Umbilical cord (tissue), 1 donor: ENCODE measurements at regions not wholly inside any gene's neighbourhood (a gene's known extent, or its start where the extent isn't known, plus 50 kb on each side); places are given as distances from the start of the nearest gene placed in this dataset.
A peak's percentile ranks its signal among the peaks of the same experiment; 100 is the strongest.
"Not testable (repeated sequence)": the region's sequence is repeated elsewhere in the genome, so short reads cannot be mapped to it uniquely, and the experiment has no call there.

Experiments
- DNase-seq: peaks from one replicate; pipeline ENCODE4 v3.0.0-alpha.2; 2015; ENCODE audit warnings: low spot score

- not testable (repeated sequence) for DNase-seq
Observed at GRCh38 chr3:193927413-193928206, 208.3 kb upstream of the HES1 start.

- DNase-seq, result peak; percentile 47
Observed at GRCh38 chr3:193928354-193929209, 207.4 kb upstream of the HES1 start.

- peak; percentile 75 for DNase-seq
Observed at GRCh38 chr3:193929373-193929772, 206.6 kb upstream of the HES1 start.

GRCh38 chr3:193929921-193930646 lies 205.9 kb upstream of the HES1 start:
- DNase-seq, result no peak

GRCh38 chr3:193932136-193932535 lies 203.8 kb upstream of the HES1 start:
- no peak for DNase-seq

- DNase-seq, result no peak
Observed at GRCh38 chr3:193932576-193932975, 203.4 kb upstream of the HES1 start.

- DNase-seq, result no peak
Observed at GRCh38 chr3:193933451-193933850, 202.5 kb upstream of the HES1 start.

- DNase-seq, result no peak
Observed at GRCh38 chr3:193935916-193936315, 200.0 kb upstream of the HES1 start.

- no peak for DNase-seq
Observed at GRCh38 chr3:193938613-193939012, 197.3 kb upstream of the HES1 start.

GRCh38 chr3:193939527-193939926 lies 196.4 kb upstream of the HES1 start:
- DNase-seq, result no peak

- no peak for DNase-seq
Observed at GRCh38 chr3:193940526-193940925, 195.4 kb upstream of the HES1 start.

- DNase-seq, result no peak
Observed at GRCh38 chr3:193941486-193941885, 194.5 kb upstream of the HES1 start.

GRCh38 chr3:193942516-193943055 lies 193.4 kb upstream of the HES1 start:
- no peak for DNase-seq

- no peak for DNase-seq
Observed at GRCh38 chr3:193943200-193943599, 192.7 kb upstream of the HES1 start.

GRCh38 chr3:193943851-193944517 lies 192.0 kb upstream of the HES1 start:
- DNase-seq, result peak; percentile 35

GRCh38 chr3:193944518-193944884 lies 191.4 kb upstream of the HES1 start:
- DNase-seq, result no peak

GRCh38 chr3:193945143-193945542 lies 190.8 kb upstream of the HES1 start:
- no peak for DNase-seq

GRCh38 chr3:193946945-193947344 lies 189.0 kb upstream of the HES1 start:
- DNase-seq, result no peak

- peak; percentile 77 for DNase-seq
Observed at GRCh38 chr3:193947596-193947995, 188.4 kb upstream of the HES1 start.

- no peak for DNase-seq
Observed at GRCh38 chr3:193948459-193948858, 187.5 kb upstream of the HES1 start.

- DNase-seq, result peak; percentile 28
Observed at GRCh38 chr3:193951859-193952258, 184.1 kb upstream of the HES1 start.
